Liver (tissue), 8 donors: ENCODE measurements at regions not wholly inside any gene's neighbourhood (a gene's known extent, or its start where the extent isn't known, plus 50 kb on each side); places are given as distances from the start of the nearest gene placed in this dataset.

Experiments
- DNase-seq: peaks from one replicate; pipeline ENCODE4 v3.0.0-alpha.2; 2017; ENCODE audit warnings: low spot score
- H3K27ac ChIP-seq, 2 donors: one replicate each; pipeline ENCODE4 v1.7.0; 2013; ENCODE audit warnings: inconsistent platforms in 2 of 2, low read length in 2 of 2, control low read depth in 1 of 2, low read depth in 1 of 2, mild to moderate bottlenecking in 1 of 2
- H3K27me3 ChIP-seq, 4 donors: one replicate each; pipeline versions ENCODE4 v1.6.1 to v1.7.0; 2013; ENCODE audit warnings: low read length in 3 of 4, inconsistent platforms in 1 of 4, mild to moderate bottlenecking in 1 of 4, moderate library complexity in 1 of 4; ENCODE audit not compliant: control insufficient read depth in 4 of 4, insufficient read depth in 4 of 4
- H3K36me3 ChIP-seq, 4 donors: one replicate each; pipeline versions ENCODE4 v1.6.1 to v1.7.0; 2013; ENCODE audit warnings: low read length in 3 of 4, mild to moderate bottlenecking in 3 of 4, low read depth in 1 of 4, moderate library complexity in 1 of 4; ENCODE audit not compliant: control insufficient read depth in 4 of 4, insufficient read depth in 3 of 4
- H3K4me1 ChIP-seq, 4 donors: one replicate each; pipeline versions ENCODE4 v1.6.1 to v1.7.0; 2013; ENCODE audit warnings: low read length in 3 of 4, mild to moderate bottlenecking in 3 of 4, moderate library complexity in 1 of 4; ENCODE audit not compliant: control insufficient read depth in 4 of 4, insufficient read depth in 4 of 4
- H3K4me3 ChIP-seq, 3 donors: one replicate each; pipeline versions ENCODE4 v1.6.1 to v1.7.0; 2013; ENCODE audit warnings: low read length in 3 of 3, control low read depth in 1 of 3, low read depth in 1 of 3, mild to moderate bottlenecking in 1 of 3
- H3K9ac ChIP-seq, 2 donors: one replicate each; pipeline ENCODE4 v1.7.0; 2013; ENCODE audit warnings: low read length in 2 of 2, mild to moderate bottlenecking in 2 of 2, moderate library complexity in 2 of 2, control low read depth in 1 of 2, low read depth in 1 of 2
- H3K9me3 ChIP-seq, 4 donors: one replicate each; pipeline versions ENCODE4 v1.6.1 to v1.7.0; 2013; ENCODE audit warnings: low read length in 3 of 4; ENCODE audit not compliant: control insufficient read depth in 4 of 4
- CTCF ChIP-seq: fragments of 150-350 bp; IDR thresholded peaks from 2 replicates; pipeline ENCODE4 v1.5.1; 2017; ENCODE audit warnings: improper control_type of control experiment, low read depth, low read length; ENCODE audit not compliant: missing input control
- EGR1 ChIP-seq, 2 donors: IDR thresholded peaks; 2 replicates each; pipeline ENCODE4 v1.6.1; 2016 to 2018; ENCODE audit warnings: antibody characterized with exemption in 2 of 2, low read depth in 2 of 2
- FOXA1 ChIP-seq: IDR thresholded peaks from 2 replicates; pipeline ENCODE4 v1.6.1; 2016; ENCODE audit warnings: antibody characterized with exemption
- FOXA2 ChIP-seq: IDR thresholded peaks from 2 replicates; pipeline ENCODE4 v1.6.1; 2016; ENCODE audit warnings: antibody characterized with exemption
- GABPA ChIP-seq, 2 donors: IDR thresholded peaks in 1 of 2; conservative IDR thresholded peaks in 1 of 2; 2 replicates each; pipeline ENCODE4 v1.6.1; 2016; ENCODE audit warnings: antibody characterized with exemption in 2 of 2, mild to moderate bottlenecking in 1 of 2, moderate library complexity in 1 of 2
- HNF4A ChIP-seq, 2 donors: conservative IDR thresholded peaks; 2 replicates each; pipeline ENCODE4 v1.6.1; 2016; ENCODE audit warnings: antibody characterized with exemption in 2 of 2, mild to moderate bottlenecking in 2 of 2
- HNF4G ChIP-seq: IDR thresholded peaks from 2 replicates; pipeline ENCODE4 v1.6.1; 2016; ENCODE audit warnings: antibody characterized with exemption
- JUND ChIP-seq, 2 donors: IDR thresholded peaks; 2 replicates each; pipeline ENCODE4 v1.6.1; 2016; ENCODE audit warnings: antibody characterized with exemption in 2 of 2
- MAX ChIP-seq: IDR thresholded peaks from 2 replicates; pipeline ENCODE4 v1.6.1; 2016; ENCODE audit warnings: antibody characterized with exemption
- NR2F2 ChIP-seq: IDR thresholded peaks from 2 replicates; pipeline ENCODE4 v1.6.1; 2016; ENCODE audit warnings: antibody characterized with exemption
- RAD21 ChIP-seq, 2 donors: IDR thresholded peaks; 2 replicates each; pipeline ENCODE4 v1.6.1; 2016; ENCODE audit warnings: antibody characterized with exemption in 2 of 2, mild to moderate bottlenecking in 2 of 2
- RXRA ChIP-seq, 2 donors: IDR thresholded peaks; 2 replicates each; pipeline ENCODE4 v1.6.1; 2017 to 2018; ENCODE audit warnings: antibody characterized with exemption in 2 of 2, mild to moderate bottlenecking in 1 of 2
- SP1 ChIP-seq: IDR thresholded peaks from 2 replicates; pipeline ENCODE4 v1.6.1; 2018; ENCODE audit warnings: antibody characterized with exemption, mild to moderate bottlenecking
- TAF1 ChIP-seq: conservative IDR thresholded peaks from 2 replicates; pipeline ENCODE4 v1.6.1; 2016; ENCODE audit warnings: antibody characterized with exemption, mild to moderate bottlenecking
- YY1 ChIP-seq: IDR thresholded peaks from 2 replicates; pipeline ENCODE4 v1.6.1; 2016; ENCODE audit warnings: antibody characterized with exemption, mild to moderate bottlenecking
- WGBS: extraction: QIAGEN DNeasy Blood & Tissue Kit; methylation state at CpG from one replicate; pipeline ENCODE4 v1.1.7; 2013; 5-methylcytosine and 5-hydroxymethylcytosine counted together
- TF ChIP-seq, protein P1 (sequence below): IDR thresholded peaks from 2 replicates; pipeline ENCODE4 v1.6.1; 2016; ENCODE audit warnings: antibody characterized with exemption
- TF ChIP-seq, protein P2 (sequence below): IDR thresholded peaks from 2 replicates; pipeline ENCODE4 v1.6.1; 2016; ENCODE audit warnings: antibody characterized with exemption, mild to moderate bottlenecking
- TF ChIP-seq, protein P3 (sequence below): IDR thresholded peaks from 2 replicates; pipeline ENCODE4 v1.6.1; 2016; ENCODE audit warnings: antibody characterized with exemption
- donor health status: healthy.
- donor health status: healthy.
- donor health status: healthy.
- donor health status: healthy.
- donor health status: healthy.

DNA sequence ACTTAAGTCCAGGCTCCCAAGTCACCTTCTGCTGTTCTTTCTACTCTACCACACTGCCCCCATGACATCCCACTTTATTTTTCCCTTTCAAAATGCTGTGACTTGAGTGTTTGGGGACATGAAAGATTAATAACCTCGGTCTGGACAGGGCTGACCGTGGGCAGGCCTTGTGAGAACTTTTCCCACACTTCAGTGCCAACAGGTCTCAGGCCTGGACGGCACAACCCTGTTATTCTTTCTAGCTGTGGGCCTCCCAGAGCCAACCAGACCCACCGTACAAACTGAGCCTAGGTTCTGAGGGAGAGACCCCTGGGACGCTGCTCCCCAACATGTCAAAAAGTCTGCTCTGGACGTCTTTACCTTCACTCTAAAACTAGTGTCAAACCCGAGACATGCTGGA lies 153.4 kb downstream of the CEP120 start:
- DNase-seq, result no peak
- Histone ChIP-seq H3K9ac (no peak overlapping the region), H3K27me3 (no peaks in the 10 kb centered on the region), H3K4me3 (no peak overlapping the region), H3K27ac (no peak overlapping the region), H3K4me1 (no peaks in the 10 kb centered on the region), H3K36me3 (no peaks in the 10 kb centered on the region), H3K9me3 (no peaks in the 10 kb centered on the region)
- 77% methylated on average over 7 of the region's 7 CpGs for WGBS
- TF ChIP-seq FOXA2 (no peak), MAX (no peak), EGR1 (IDR thresholded peaks at IDR 0.05; ENCODE audit: low read depth in 2 of 2) (no peak), YY1 (no peak), SP1 (no peak), HNF4G (no peak), HNF4A (conservative IDR thresholded peaks at IDR 0.05) (no peak), GABPA (IDR thresholded peaks at IDR 0.05 in 1 of 2, conservative IDR thresholded peaks at IDR 0.05 in 1 of 2) (no peak), CTCF (no peak), TAF1 (no peak), RXRA (IDR thresholded peaks at IDR 0.05) (no peak), NR2F2 (no peak), FOXA1 (no peak), JUND (IDR thresholded peaks at IDR 0.05) (no peak), RAD21 (IDR thresholded peaks at IDR 0.05) (no peak)
- TF ChIP-seq, protein P1, sequence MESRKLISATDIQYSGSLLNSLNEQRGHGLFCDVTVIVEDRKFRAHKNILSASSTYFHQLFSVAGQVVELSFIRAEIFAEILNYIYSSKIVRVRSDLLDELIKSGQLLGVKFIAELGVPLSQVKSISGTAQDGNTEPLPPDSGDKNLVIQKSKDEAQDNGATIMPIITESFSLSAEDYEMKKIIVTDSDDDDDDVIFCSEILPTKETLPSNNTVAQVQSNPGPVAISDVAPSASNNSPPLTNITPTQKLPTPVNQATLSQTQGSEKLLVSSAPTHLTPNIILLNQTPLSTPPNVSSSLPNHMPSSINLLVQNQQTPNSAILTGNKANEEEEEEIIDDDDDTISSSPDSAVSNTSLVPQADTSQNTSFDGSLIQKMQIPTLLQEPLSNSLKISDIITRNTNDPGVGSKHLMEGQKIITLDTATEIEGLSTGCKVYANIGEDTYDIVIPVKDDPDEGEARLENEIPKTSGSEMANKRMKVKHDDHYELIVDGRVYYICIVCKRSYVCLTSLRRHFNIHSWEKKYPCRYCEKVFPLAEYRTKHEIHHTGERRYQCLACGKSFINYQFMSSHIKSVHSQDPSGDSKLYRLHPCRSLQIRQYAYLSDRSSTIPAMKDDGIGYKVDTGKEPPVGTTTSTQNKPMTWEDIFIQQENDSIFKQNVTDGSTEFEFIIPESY, result no peak
- TF ChIP-seq, protein P2, sequence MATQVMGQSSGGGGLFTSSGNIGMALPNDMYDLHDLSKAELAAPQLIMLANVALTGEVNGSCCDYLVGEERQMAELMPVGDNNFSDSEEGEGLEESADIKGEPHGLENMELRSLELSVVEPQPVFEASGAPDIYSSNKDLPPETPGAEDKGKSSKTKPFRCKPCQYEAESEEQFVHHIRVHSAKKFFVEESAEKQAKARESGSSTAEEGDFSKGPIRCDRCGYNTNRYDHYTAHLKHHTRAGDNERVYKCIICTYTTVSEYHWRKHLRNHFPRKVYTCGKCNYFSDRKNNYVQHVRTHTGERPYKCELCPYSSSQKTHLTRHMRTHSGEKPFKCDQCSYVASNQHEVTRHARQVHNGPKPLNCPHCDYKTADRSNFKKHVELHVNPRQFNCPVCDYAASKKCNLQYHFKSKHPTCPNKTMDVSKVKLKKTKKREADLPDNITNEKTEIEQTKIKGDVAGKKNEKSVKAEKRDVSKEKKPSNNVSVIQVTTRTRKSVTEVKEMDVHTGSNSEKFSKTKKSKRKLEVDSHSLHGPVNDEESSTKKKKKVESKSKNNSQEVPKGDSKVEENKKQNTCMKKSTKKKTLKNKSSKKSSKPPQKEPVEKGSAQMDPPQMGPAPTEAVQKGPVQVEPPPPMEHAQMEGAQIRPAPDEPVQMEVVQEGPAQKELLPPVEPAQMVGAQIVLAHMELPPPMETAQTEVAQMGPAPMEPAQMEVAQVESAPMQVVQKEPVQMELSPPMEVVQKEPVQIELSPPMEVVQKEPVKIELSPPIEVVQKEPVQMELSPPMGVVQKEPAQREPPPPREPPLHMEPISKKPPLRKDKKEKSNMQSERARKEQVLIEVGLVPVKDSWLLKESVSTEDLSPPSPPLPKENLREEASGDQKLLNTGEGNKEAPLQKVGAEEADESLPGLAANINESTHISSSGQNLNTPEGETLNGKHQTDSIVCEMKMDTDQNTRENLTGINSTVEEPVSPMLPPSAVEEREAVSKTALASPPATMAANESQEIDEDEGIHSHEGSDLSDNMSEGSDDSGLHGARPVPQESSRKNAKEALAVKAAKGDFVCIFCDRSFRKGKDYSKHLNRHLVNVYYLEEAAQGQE, result no peak
- TF ChIP-seq, protein P3, sequence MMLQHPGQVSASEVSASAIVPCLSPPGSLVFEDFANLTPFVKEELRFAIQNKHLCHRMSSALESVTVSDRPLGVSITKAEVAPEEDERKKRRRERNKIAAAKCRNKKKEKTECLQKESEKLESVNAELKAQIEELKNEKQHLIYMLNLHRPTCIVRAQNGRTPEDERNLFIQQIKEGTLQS, result no peak

DNA sequence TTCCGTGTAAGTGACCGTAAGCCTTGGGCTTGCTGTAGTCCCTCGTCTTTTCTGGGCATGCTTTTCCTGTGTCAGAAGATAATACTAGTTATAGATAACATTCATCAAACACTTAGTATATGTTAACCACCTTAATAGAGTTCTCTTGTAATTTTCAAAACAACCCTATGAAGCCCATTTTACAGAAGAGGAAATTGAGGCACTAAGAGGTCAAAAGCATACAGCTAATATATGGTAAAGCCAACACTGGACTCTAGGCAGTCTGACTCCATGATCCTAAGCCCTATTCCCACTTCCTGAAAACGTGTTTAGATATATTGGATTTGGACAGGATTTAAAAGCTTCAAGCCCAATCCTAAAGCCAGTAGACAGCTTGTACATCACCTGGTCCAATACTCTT lies 153.8 kb downstream of the CEP120 start:
- 84% methylated on average over 4 of the region's 4 CpGs for WGBS

More for the DNA sequence above, 153.8 kb downstream of the CEP120 start:
- no peak overlapping the region for H3K27ac ChIP-seq
- no peak overlapping the region for H3K9ac ChIP-seq
- no peak for DNase-seq
- H3K27me3 ChIP-seq, result no peaks in the 10 kb centered on the region
- H3K4me3 ChIP-seq, result no peak overlapping the region
- no peaks in the 10 kb centered on the region for H3K4me1 ChIP-seq
- H3K36me3 ChIP-seq, result no peaks in the 10 kb centered on the region
- TF ChIP-seq, protein P2, result no peak
- TF ChIP-seq, protein P1, result no peak
- TF ChIP-seq EGR1 (IDR thresholded peaks at IDR 0.05; ENCODE audit: low read depth in 2 of 2), result no peak
- TF ChIP-seq YY1, result no peak
- no peak for TF ChIP-seq FOXA2
- no peaks in the 10 kb centered on the region for H3K9me3 ChIP-seq
